HCT116 (cell line): ENCODE measurements at regions not wholly inside any gene's neighbourhood (a gene's known extent, or its start where the extent isn't known, plus 50 kb on each side); places are given as distances from the start of the nearest gene placed in this dataset.

Experiments
- ATAC-seq: fragments of 200-7000 bp; cut with Tn5 transposase; 2 replicates; pipeline ENCODE4 v1.9.1; 2020; ENCODE audit warnings: mild to moderate bottlenecking, moderate library complexity
- BruUV-seq: library from RNA; stranded (reverse); fragments of 400-500 nt; replicated peaks from 2 replicates; lab custom pipeline; 2021; lab: Mats Ljungman, UMichigan
- CTCF ChIA-PET: fragments of 300-600 bp; sonication (Branson Sonifier 250); formaldehyde crosslinking; loops from one replicate; lab custom pipeline; 2021; ENCODE audit warnings: antibody characterized with exemption; lab: Charles Lee
- POLR2A ChIA-PET: fragments of 300-600, 350-600 bp; sonication (Branson Sonifier 250); formaldehyde crosslinking; loops from one replicate; lab custom pipeline; 2021; ENCODE audit warnings: antibody characterized with exemption; lab: Charles Lee
- RAD21 ChIA-PET, 2 experiments: fragments of 300-600 bp; sonication (Branson Sonifier 250); formaldehyde crosslinking; loops; one replicate each; lab custom pipeline; 2023; ENCODE audit warnings: low total read pairs in 2 of 2; ENCODE audit not compliant: uncharacterized antibody in 2 of 2, unreplicated experiment in 2 of 2, low non-redundant PET in 1 of 2; lab: Charles Lee
- DNase-seq: peaks from one replicate; pipeline ENCODE4 v3.0.0-alpha.2; 2010; ENCODE audit warnings: low read depth, low spot score
- H2AFZ ChIP-seq: fragments of 200-600 bp; shearing (Covaris generic), sonication (generic); 2 replicates; pipeline ENCODE4 v1.6.1; 2017; ENCODE audit warnings: low read depth, mixed run types, mixed read lengths, antibody characterized with exemption, low read length; ENCODE audit not compliant: poor library complexity, severe bottlenecking
- H3K27ac ChIP-seq: 2 replicates; pipeline ENCODE4 v1.5.1; 2012; ENCODE audit warnings: low read depth, low read length
- H3K27me3 ChIP-seq: fragments of 200-600 bp; sonication (generic); 2 replicates; pipeline ENCODE4 v1.6.1; 2016; ENCODE audit warnings: mixed run types, low read length, mixed read lengths; ENCODE audit not compliant: insufficient read depth
- H3K36me3 ChIP-seq, 2 experiments: fragments of 200-500 bp in 1 of 2; fragments of 200-600 bp in 1 of 2; sonication (Bioruptor generic) in 1 of 2; sonication (generic) in 1 of 2; 2 replicates each; pipeline versions ENCODE4 v1.5.1 to v1.6.1; 2014 to 2016; ENCODE audit warnings: low read length in 2 of 2, inconsistent platforms in 1 of 2, mixed read lengths in 1 of 2, mixed run types in 1 of 2; ENCODE audit not compliant: insufficient read depth in 2 of 2, control insufficient read depth in 1 of 2
- H3K4me1 ChIP-seq, 2 experiments: fragments of 200-600 bp in 1 of 2; sonication (generic) in 1 of 2; 2 replicates each; pipeline versions ENCODE4 v1.5.1 to v1.6.1; 2012 to 2017; ENCODE audit warnings: low read length in 2 of 2, inconsistent platforms in 1 of 2, mild to moderate bottlenecking in 1 of 2, mixed read lengths in 1 of 2, mixed run types in 1 of 2, moderate library complexity in 1 of 2; ENCODE audit not compliant: insufficient read depth in 2 of 2, control insufficient read depth in 1 of 2
- H3K4me2 ChIP-seq: fragments of 200-600 bp; sonication (generic); 2 replicates; pipeline ENCODE4 v1.6.1; 2017; ENCODE audit warnings: mixed run types, low read length, mixed read lengths
- H3K4me3 ChIP-seq, 2 experiments: fragments of 200-600 bp in 1 of 2; sonication (generic) in 1 of 2; replicated peaks in 1 of 2; 2 replicates each; pipeline ENCODE4 v1.5.1; 2011 to 2016; ENCODE audit warnings: low read length in 2 of 2, control low read depth in 1 of 2, low read depth in 1 of 2, mild to moderate bottlenecking in 1 of 2, mixed read lengths in 1 of 2, mixed run types in 1 of 2
- H3K79me2 ChIP-seq: fragments of 200-600 bp; sonication (generic); 2 replicates; pipeline ENCODE4 v1.6.1; 2017; ENCODE audit warnings: mild to moderate bottlenecking, mixed run types, low read length, moderate library complexity, mixed read lengths; ENCODE audit not compliant: insufficient read depth
- H3K9ac ChIP-seq: fragments of 200-600 bp; sonication (generic); 2 replicates; pipeline ENCODE4 v1.6.1; 2016; ENCODE audit warnings: low read length, mixed read lengths
- H3K9me2 ChIP-seq: fragments of 200-600 bp; sonication (generic), shearing (Covaris generic); 2 replicates; pipeline ENCODE4 v1.6.1; 2017; ENCODE audit warnings: mixed run types, mild to moderate bottlenecking, moderate library complexity; ENCODE audit not compliant: insufficient read depth
- H3K9me3 ChIP-seq, 2 experiments: fragments of 200-500 bp in 1 of 2; fragments of 200-600 bp in 1 of 2; sonication (Bioruptor generic) in 1 of 2; sonication (generic) in 1 of 2; 2 replicates each; pipeline ENCODE4 v1.6.1; 2014 to 2017; ENCODE audit warnings: low read length in 2 of 2, mixed read lengths in 2 of 2, inconsistent platforms in 1 of 2, low read depth in 1 of 2, mild to moderate bottlenecking in 1 of 2, mixed run types in 1 of 2, moderate library complexity in 1 of 2; ENCODE audit not compliant: control insufficient read depth in 1 of 2, insufficient read depth in 1 of 2
- H4K20me1 ChIP-seq: fragments of 200-600 bp; sonication (generic), shearing (Covaris generic); 2 replicates; pipeline ENCODE4 v1.6.1; 2017; ENCODE audit warnings: mixed run types, mild to moderate bottlenecking, moderate library complexity; ENCODE audit not compliant: insufficient read depth
- CBX3 ChIP-seq: IDR thresholded peaks from 2 replicates; pipeline ENCODE4 v1.6.1; 2012; ENCODE audit warnings: low read depth
- CEBPB ChIP-seq: IDR thresholded peaks from 2 replicates; pipeline ENCODE4 v1.6.1; 2012; ENCODE audit warnings: low read depth
- EGR1 ChIP-seq: IDR thresholded peaks from 2 replicates; pipeline ENCODE4 v1.6.1; 2012; ENCODE audit warnings: low read depth
- ELF1 ChIP-seq: IDR thresholded peaks from 2 replicates; pipeline ENCODE4 v1.6.1; 2012; ENCODE audit warnings: low read depth, borderline replicate concordance
- EZH2 ChIP-seq: fragments of 200-600 bp; sonication (generic); IDR thresholded peaks from 2 replicates; pipeline ENCODE4 v1.6.1; 2017; ENCODE audit warnings: antibody characterized with exemption, mixed run types
- EZH2phosphoT487 ChIP-seq: fragments of 200-600 bp; IDR thresholded peaks from 2 replicates; pipeline ENCODE4 v1.6.1; 2018; ENCODE audit warnings: antibody characterized with exemption, borderline replicate concordance
- FOSL1 ChIP-seq: IDR thresholded peaks from 2 replicates; pipeline ENCODE4 v1.6.1; 2012; ENCODE audit warnings: low read depth
- JUND ChIP-seq: IDR thresholded peaks from 2 replicates; pipeline ENCODE4 v1.6.1; 2012
- POLR2A ChIP-seq: IDR thresholded peaks from 2 replicates; pipeline ENCODE4 v1.7.0; 2011; ENCODE audit warnings: borderline replicate concordance; ENCODE audit not compliant: insufficient read depth, insufficient read length; ENCODE audit errors: extremely low read depth
- POLR2AphosphoS5 ChIP-seq: IDR thresholded peaks from 2 replicates; pipeline ENCODE4 v1.6.1; 2011; ENCODE audit warnings: mild to moderate bottlenecking, low read depth, low read length, moderate library complexity
- RAD21 ChIP-seq: IDR thresholded peaks from 2 replicates; pipeline ENCODE4 v1.6.1; 2012; ENCODE audit warnings: low read depth, mild to moderate bottlenecking
- SRF ChIP-seq: IDR thresholded peaks from 2 replicates; pipeline ENCODE4 v1.6.1; 2012; ENCODE audit warnings: low read depth
- TCF7L2 ChIP-seq: IDR thresholded peaks from 2 replicates; pipeline ENCODE4 v1.7.0; 2011; ENCODE audit warnings: borderline replicate concordance, inconsistent platforms; ENCODE audit not compliant: insufficient read depth, insufficient read length; ENCODE audit errors: extremely low read depth
- YY1 ChIP-seq: IDR thresholded peaks from 2 replicates; pipeline ENCODE4 v1.6.1; 2011; ENCODE audit warnings: low read length, low read depth, moderate library complexity, mild to moderate bottlenecking; ENCODE audit not compliant: insufficient replicate concordance; ENCODE audit errors: extremely low read depth
- ZBTB33 ChIP-seq: IDR thresholded peaks from 2 replicates; pipeline ENCODE4 v1.6.1; 2011; ENCODE audit warnings: mild to moderate bottlenecking, low read length, moderate library complexity; ENCODE audit not compliant: insufficient replicate concordance; ENCODE audit errors: extremely low read depth
- ZNF274 ChIP-seq: fragments of 200-500 bp; sonication (Bioruptor generic); IDR thresholded peaks from 2 replicates; pipeline ENCODE4 v1.6.1; 2014; ENCODE audit warnings: mild to moderate bottlenecking, low read depth, low read length, inconsistent platforms
- intact Hi-C: fragments of 100-400 bp; cut with micrococcal nuclease; formaldehyde crosslinking; loops from 2 replicates; pipeline ENCODE4 v1.10.0; 2022
- TF ChIP-seq, protein P1 (sequence below): IDR thresholded peaks from 2 replicates; pipeline ENCODE4 v1.6.1; 2012

DNA sequence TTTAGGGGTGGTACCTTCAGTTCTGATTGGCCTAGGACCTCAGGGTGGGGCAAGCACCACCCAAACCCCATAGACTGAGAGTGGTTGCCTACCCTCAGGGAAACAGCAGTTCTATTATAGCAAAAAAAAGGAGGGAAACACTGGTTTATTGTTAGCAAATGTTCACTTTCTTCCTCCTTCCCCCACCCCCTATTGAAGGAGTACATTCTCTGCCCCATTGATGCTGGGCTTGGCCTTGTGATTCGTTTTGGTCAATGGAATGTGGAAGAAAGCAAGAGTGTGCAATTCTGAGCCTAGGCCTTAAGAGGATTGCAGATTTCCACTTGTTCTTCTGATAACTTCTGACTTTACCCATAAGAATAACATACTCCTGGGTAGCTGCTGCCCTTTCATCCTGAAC lies 255.8 kb downstream of the NFATC2 start:
- H3K4me1 ChIP-seq: no peaks in the 10 kb centered on the region
- H2AFZ ChIP-seq: no peak overlapping the region
- peaks cover 17% of the 10 kb centered on the region; the same call in 1 of the 2 replicates for H3K27me3 ChIP-seq
- POLR2A ChIA-PET: no interaction called here
- H3K9me3 ChIP-seq: no peaks in the 10 kb centered on the region
- no peaks in the 10 kb centered on the region for H4K20me1 ChIP-seq
- H3K9ac ChIP-seq: no peak overlapping the region
- TF ChIP-seq YY1 (no peak), EZH2phosphoT487 (no peak), EZH2 (no peak), POLR2A (no peak), ELF1 (no peak), SRF (no peak), RAD21 (no peak)
- TF ChIP-seq, all 23 proteins: peak for 0
- ChIA-PET RAD21 (no interaction called here), CTCF (no interaction called here)
- DNase-seq (no peak), ATAC-seq (no peak)
- H3K27ac ChIP-seq: no peak overlapping the region
- H3K36me3 ChIP-seq: no peaks in the 10 kb centered on the region
- no peaks in the 10 kb centered on the region for H3K79me2 ChIP-seq
- H3K9me2 ChIP-seq: no peaks in the 10 kb centered on the region
- intact Hi-C loops: no loop called here
- no TSS peak for BruUV-seq
- no peak overlapping the region for H3K4me2 ChIP-seq
- no peak overlapping the region for H3K4me3 ChIP-seq

GRCh38 chr20:51285684-51286083 lies 256.8 kb downstream of the NFATC2 start:
- Histone ChIP-seq H3K9ac (no peak overlapping the region), H4K20me1 (no peaks in the 10 kb centered on the region), H2AFZ (no peak overlapping the region), H3K4me2 (no peak overlapping the region), H3K4me3 (no peak overlapping the region), H3K27ac (no peak overlapping the region), H3K9me2 (no peaks in the 10 kb centered on the region), H3K79me2 (no peaks in the 10 kb centered on the region), H3K36me3 (no peaks in the 10 kb centered on the region), H3K9me3 (no peaks in the 10 kb centered on the region), H3K27me3 (peaks cover 17% of the 10 kb centered on the region; the same call in 1 of the 2 replicates), H3K4me1 (no peaks in the 10 kb centered on the region)
- ChIA-PET RAD21 (no interaction called here), POLR2A (no interaction called here), CTCF (no interaction called here)
- no TSS peak for BruUV-seq
- ATAC-seq (no peak), DNase-seq (no peak)
- intact Hi-C loops: no loop called here
- no peak for TF ChIP-seq POLR2AphosphoS5
- TF ChIP-seq ZNF274: no peak
- TF ChIP-seq EZH2phosphoT487: no peak
- TF ChIP-seq, protein P1, sequence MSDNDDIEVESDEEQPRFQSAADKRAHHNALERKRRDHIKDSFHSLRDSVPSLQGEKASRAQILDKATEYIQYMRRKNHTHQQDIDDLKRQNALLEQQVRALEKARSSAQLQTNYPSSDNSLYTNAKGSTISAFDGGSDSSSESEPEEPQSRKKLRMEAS: no peak
- no peak for TF ChIP-seq CBX3
- TF ChIP-seq ZBTB33: no peak
- no peak for TF ChIP-seq SRF
- no peak for TF ChIP-seq RAD21
- TF ChIP-seq YY1: no peak
- TF ChIP-seq JUND: no peak
- TF ChIP-seq TCF7L2: no peak
- no peak for TF ChIP-seq FOSL1
- TF ChIP-seq EGR1: no peak
- TF ChIP-seq CEBPB: no peak
